NCI-H69 (cell line): ENCODE measurements at regions not wholly inside any gene's neighbourhood (a gene's known extent, or its start where the extent isn't known, plus 50 kb on each side); places are given as distances from the start of the nearest gene placed in this dataset.

Experiments used
- DNase-seq: peaks from one replicate; lab custom pipeline; 2025; lab: John Stamatoyannopoulos, UW

- no peak for DNase-seq
Observed at GRCh38 chr11:107140983-107141382, 122.7 kb upstream of the GUCY1A2 start.

- peak; percentile 37 for DNase-seq
Observed at GRCh38 chr11:107139396-107139795, 121.1 kb upstream of the GUCY1A2 start.

GRCh38 chr11:107136892-107137291 is 118.6 kb upstream of the GUCY1A2 start:
- no peak for DNase-seq

GRCh38 chr11:107131756-107132155 is 113.5 kb upstream of the GUCY1A2 start:
- DNase-seq = no peak

GRCh38 chr11:107123022-107123421 is 104.7 kb upstream of the GUCY1A2 start:
- DNase-seq = peak; percentile 45

- no peak for DNase-seq
Observed at GRCh38 chr11:107118025-107118720, 99.9 kb upstream of the GUCY1A2 start.

GRCh38 chr11:107116358-107116757 is 98.1 kb upstream of the GUCY1A2 start:
- DNase-seq = no peak

GRCh38 chr11:107102692-107103477 is 84.6 kb upstream of the GUCY1A2 start:
- DNase-seq = peak; percentile 91

GRCh38 chr11:107092667-107093066 is 74.4 kb upstream of the GUCY1A2 start:
- no peak for DNase-seq

- DNase-seq = peak; percentile 5
Observed at GRCh38 chr11:107078375-107078774, 60.1 kb upstream of the GUCY1A2 start.

- DNase-seq = no peak
Observed at GRCh38 chr11:107076832-107077231, 58.6 kb upstream of the GUCY1A2 start.

GRCh38 chr11:107071129-107071528 is 52.9 kb upstream of the GUCY1A2 start:
- DNase-seq = no peak
